H4 (cell line): ENCODE measurements at regions not wholly inside any gene's neighbourhood (a gene's known extent, or its start where the extent isn't known, plus 50 kb on each side); places are given as distances from the start of the nearest gene placed in this dataset.

Experiments used
- DNase-seq: peaks from one replicate; pipeline ENCODE4 v3.0.0-alpha.2; 2015; ENCODE audit warnings: low spot score

DNA sequence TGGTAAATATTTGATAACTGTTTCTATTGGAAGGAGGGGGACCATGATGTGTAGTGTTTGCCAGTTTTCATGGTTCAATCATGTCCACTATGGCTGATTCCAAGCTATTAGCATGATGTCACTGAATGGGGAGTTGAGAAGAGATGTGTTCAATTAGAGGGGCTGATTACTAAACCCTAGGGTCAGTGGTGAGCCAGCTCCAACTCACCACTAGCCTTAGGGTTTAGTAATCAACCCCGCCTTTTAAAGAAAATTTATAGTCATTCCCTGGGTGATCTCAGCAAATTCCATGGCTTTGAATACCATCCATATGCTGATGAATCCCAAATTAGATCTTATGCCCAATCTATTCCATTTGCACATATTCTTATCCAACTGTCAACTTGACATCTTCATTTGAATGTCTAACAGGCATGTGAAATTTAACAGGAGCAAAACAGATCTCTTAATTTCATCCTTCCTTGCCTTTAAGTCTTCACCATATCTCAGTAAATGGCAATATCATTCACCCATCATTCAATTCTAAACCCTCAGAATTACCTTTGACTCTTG lies 98.8 kb downstream of the GCNT1 start:
- DNase-seq = no peak

DNA sequence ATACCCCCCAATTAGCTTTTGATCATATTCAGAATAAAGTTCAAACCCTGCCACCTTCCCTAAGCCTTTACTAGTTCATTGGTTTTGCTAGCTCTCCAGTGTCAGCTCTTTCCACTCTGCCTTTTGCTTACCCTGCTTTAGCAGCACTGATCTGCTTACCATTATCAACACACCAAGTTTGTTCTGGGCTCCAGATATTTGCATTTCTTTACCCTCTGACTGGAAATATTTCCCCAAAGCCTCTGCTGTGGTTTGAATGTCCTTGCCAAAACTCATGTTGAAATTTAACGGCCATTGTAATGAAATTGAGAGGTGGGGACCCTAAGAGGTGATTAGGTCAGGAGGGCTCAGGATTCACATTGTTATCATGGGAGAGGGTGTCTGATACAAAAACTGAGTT lies 99.5 kb downstream of the GCNT1 start:
- DNase-seq = peak; percentile 44

DNA sequence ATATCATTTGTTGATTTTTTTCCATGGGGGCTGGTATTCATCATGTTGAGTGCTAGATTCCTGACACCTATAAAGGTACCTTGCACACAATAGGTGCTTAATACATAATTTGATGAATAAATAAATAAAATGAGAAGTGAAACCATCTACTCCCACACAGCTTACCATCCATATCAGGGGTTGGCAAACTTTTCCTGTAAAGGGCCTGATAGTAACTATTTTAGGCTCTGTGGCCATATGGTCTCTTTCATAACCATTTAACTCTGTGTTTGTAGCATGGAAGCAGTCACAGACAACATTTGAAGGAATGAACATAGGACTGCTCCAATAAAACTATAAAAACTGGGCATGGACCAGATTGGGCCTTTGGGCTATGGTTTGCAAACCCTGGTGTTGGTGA lies 100.3 kb downstream of the GCNT1 start:
- no peak for DNase-seq

DNA sequence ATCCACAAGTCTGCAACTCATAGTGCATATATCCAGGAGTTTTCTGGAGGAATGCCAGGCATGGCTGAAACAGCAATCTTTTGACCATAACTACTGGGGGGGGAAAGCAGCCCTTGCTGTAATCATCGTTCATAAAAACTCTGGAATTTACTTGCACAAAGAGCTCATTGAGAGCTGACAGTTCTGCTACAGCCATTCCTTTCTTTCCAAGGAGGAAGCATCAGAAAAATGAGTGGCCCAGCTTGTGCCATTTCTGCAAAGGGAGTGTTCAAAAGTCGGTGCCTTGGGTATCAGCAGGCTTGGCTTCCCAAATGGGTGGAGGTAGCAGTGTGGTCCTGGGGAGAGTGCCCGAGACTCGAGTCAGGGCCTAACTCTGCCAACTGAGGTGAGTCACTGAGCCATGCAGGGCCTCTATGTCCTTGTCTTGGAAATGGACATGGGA lies 101.5 kb downstream of the GCNT1 start:
- no peak for DNase-seq

DNA sequence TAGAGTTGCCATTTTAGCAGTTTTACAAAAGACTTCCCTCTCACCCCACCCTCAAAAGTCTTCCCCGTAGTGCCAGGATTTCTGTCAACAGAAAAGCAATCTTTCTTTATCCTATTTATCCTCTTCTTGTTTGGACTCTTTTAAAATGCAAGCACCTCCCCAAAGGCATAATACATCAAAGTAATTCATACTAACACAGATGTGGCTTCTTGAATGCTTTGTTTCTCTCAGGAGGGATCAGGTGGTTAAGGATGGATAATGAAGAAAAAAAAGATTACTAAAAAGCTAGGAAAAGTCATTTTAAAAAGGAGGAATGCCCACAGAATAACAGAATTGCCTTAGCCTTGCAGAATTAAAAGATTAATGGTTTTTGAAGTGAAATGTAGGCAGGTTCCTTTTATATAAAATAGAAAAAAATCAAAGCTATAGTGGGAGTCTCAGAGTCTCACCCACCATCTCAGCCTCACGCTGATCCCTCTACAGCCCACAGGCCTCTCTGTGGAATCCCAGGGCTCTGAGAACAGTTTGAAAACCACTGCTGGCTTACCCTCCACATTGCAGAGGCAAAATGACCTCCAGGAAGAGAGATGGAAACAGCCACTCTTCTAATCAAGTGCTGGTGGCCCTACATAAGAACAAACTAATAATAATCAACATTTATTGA lies 102.2 kb downstream of the GCNT1 start:
- no peak for DNase-seq
